ENCODE measurements at regions not wholly inside any gene's neighbourhood (a gene's known extent, or its start where the extent isn't known, plus 50 kb on each side); places are given as distances from the start of the nearest gene placed in this dataset.

DNA sequence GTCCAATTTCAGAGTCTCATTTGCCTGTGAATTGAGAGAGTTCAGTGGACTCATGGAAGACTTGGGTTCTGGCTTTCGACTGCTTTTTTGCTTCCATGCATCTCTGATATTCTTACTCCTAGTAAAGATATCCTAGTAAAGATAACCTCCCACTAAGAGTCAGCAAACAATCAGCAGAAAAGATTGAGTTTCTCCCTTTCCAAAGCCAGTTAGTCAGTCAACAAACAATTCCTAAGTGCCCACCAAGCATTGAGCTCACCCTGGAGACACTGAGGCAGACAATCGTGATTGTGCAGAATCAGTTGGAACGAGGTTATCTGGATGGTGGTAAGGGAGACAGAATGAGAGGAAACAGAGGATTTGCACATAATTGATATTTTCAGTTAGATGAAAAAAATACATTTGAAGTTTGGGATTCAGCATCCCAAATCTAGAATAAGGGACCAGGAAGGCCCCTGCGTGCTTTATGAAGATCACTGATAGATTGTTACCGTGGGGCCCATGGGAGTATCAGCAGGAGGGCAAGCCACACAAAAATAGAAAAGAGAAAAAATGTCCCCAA is 99.7 kb upstream of the SLC38A2 start:
- DNase-seq (ENCODE audit: missing footprints) (no peak), ATAC-seq (no peak)
- intact Hi-C loops (cut with DNase I): loop anchor here (5.0 kb wide), 3 partner anchors 50 to 185 kb away; no protein-coding TSS in a partner anchor

DNA sequence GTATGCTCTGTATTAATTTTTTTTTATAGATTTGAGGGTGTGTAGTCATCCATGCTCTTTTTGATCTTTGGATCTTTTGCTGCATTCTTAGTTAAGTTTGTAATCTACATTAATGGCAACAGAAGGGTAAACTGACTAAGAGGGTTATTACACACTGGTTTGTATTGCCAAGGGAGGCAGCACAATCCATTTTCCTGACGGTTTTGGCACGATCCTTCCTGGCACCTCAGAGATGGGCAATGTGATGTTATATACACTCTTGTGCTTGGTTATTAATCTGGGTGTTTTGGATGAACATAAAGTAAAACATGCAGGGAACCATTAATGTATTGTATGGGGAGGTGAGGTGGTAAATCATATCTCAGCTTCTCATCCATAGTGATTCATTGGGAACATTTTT is 98.8 kb upstream of the SLC38A2 start:
- DNase-seq (ENCODE audit: missing footprints): no peak
- no peak for ATAC-seq
- intact Hi-C loops (cut with DNase I): loop anchor here (5.0 kb wide), 3 partner anchors 51 to 186 kb away; no protein-coding TSS in a partner anchor

DNA sequence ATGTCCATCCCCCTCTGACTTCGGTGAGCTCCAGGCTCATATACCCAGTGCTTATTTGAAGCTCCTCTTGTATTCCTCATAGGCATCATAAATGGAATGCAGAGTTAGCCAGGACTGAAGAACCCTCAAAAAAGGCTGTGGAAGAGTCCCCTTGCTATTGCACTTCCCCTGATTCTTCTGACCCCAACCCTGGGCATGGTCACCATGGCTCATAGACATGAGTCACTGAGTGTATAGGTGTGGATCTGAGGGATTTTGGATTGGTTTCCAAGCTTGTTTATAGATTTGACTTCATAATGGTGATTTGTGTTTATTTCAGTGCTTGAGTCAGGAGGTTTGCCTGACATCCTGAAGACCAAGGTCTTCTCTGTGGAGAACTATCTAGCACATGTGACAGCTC is 98.4 kb upstream of the SLC38A2 start:
- intact Hi-C loops (cut with DNase I): loop anchor here (5.0 kb wide), 3 partner anchors 51 to 186 kb away; no protein-coding TSS in a partner anchor
- DNase-seq (ENCODE audit: missing footprints) (no peak), ATAC-seq (no peak)

DNA sequence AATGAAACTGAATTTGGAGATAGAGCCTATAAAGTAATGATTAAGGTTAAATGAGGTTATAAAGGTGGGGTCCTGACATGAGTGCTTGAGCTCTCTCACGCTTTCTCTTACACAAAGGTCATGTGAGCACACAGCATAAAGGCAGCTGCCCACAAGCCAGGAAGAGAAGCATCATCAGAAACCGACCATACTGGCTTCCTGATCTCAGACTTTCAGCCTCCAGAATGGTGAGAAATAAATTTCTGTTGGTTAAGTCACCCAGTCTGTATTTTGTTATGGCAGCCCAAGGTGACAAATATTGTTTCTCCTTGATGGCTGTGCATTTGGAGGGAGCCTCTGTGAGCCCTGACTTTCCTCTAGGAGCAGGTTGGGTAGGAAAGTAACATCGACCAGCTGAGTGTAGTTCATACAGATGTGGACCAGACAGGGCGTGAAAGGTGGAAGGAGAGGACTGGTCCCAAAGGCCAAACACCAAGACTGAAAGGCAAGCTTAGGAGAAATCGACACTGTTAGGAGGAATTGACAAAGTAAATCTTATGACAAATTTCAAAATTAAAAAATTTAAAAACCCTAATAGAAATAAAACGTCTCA is 97.6 kb upstream of the SLC38A2 start:
- intact Hi-C loops (cut with DNase I): loop anchor here (5.0 kb wide), 3 partner anchors 52 to 187 kb away; no protein-coding TSS in a partner anchor
- no peak for DNase-seq (ENCODE audit: missing footprints)

DNA sequence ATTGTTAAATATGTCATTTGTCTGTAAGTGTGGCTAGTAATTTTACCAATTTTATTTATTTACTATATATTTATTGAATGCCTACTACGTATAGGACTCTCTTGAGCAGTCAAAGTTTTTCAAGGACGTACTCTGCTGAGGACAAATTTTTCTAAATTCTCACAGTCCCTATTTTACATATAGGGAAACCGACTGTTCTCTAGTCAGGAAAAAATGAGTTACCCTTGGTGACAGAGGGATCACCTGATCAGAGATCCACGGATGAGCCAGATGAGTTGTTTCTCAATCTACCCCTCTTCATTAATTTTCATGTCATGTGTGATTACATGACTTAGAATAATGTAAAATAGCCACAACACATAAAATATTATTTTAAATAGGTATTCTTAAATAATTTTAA is 96.2 kb upstream of the SLC38A2 start:
- intact Hi-C loops (cut with DNase I): no loop called here
- no peak for DNase-seq (ENCODE audit: missing footprints)

More for the DNA sequence above, 97.6 kb upstream of the SLC38A2 start:
- no peak for ATAC-seq

DNA sequence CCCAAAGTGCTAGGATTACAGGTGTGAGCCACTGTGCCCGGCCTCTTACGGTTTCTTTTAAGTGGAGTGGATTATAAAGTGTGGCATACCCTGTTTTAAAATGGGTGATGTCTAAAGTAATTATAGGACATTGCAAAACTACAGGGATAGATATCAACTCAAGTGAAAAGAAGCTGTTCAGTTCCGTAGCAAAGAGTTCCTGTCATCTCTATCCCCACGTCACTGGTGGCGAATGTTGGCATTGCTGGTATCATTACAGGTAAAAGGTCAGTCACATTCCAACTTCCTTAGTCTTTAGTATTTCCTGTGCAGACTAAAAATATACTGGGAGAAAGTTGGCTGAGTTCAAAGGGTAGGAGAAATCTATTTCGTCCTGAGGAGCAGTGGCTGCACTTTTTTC is 95.6 kb upstream of the SLC38A2 start:
- ATAC-seq (peak; percentile 86), DNase-seq (ENCODE audit: missing footprints) (no peak)
- intact Hi-C loops (cut with DNase I): no loop called here

More for the DNA sequence above, 96.2 kb upstream of the SLC38A2 start:
- no peak for ATAC-seq

DNA sequence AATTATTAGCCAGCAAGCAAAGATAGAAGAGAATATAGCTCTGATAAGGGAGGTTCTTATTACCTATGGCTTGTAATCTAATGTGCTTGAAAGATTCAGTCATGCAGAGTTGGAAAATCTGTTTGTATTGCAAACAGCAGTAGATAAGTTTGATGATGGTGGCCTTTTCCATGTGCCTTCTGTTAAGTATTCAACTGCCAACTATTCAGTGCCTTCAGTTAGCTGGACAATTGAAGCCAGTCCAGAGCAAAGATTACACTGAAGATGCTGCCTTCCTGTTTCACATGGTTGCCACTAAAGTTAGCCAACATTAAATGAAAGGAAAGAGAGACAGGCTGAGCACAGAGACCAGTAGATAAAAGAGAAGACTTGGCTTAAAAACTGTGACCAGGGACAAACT is 92.7 kb upstream of the SLC38A2 start:
- intact Hi-C loops (cut with DNase I): no loop called here
- ATAC-seq (no peak), DNase-seq (ENCODE audit: missing footprints) (no peak)

DNA sequence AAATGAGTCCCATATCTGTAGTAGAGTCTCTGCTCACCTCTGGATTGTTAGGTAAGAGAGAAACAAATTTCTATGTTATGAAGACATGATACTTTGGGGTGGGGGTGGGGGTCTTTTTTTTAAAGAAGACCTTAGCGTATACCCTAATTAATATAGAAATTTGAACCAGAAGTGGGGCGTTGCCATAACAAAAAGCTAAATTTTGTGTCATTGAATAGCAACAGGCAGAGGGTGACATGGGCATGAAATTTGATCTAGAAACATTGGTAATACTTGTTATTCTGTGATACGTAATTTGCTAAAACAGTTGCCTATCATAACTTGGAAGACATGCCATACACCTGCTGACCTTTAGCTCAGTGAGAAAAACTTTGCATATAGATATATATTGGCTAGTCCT is 92.3 kb upstream of the SLC38A2 start:
- ATAC-seq (no peak), DNase-seq (ENCODE audit: missing footprints) (no peak)
- intact Hi-C loops (cut with DNase I): no loop called here

DNA sequence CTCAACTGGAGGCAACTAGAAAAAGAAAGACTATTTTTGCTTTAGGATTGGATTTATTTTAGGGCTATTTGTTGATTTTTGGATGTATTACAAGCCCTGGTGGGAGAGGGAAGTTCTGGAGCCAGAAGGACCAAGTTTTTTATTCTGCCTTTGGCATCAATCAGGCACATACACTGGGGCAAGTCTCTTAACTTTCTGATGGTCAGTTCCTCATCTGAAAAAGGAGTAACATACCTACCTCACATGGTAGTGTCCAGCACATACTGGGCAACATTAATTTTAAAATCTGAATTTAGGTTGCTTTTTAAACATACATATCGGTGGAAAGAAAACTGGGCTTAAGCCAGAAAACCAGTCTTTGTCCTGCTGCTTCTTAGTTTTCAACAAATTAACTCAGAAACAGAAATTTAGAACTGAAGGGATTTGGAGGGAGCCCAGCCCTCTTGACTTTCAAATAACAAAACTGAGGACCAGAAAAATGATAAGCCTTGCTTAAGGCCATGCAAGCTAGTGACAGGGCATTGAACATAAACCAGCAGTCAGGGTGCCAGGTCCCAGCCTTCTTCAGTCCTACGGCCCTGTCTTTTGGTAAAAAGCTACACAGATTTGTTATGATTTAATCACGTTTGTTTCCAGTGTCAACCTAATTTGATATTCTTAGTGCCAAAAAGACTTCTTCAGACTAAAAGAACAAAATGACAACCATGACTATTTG is 90.2 kb upstream of the SLC38A2 start:
- intact Hi-C loops (cut with DNase I): no loop called here
- ATAC-seq (no peak), DNase-seq (ENCODE audit: missing footprints) (no peak)

DNA sequence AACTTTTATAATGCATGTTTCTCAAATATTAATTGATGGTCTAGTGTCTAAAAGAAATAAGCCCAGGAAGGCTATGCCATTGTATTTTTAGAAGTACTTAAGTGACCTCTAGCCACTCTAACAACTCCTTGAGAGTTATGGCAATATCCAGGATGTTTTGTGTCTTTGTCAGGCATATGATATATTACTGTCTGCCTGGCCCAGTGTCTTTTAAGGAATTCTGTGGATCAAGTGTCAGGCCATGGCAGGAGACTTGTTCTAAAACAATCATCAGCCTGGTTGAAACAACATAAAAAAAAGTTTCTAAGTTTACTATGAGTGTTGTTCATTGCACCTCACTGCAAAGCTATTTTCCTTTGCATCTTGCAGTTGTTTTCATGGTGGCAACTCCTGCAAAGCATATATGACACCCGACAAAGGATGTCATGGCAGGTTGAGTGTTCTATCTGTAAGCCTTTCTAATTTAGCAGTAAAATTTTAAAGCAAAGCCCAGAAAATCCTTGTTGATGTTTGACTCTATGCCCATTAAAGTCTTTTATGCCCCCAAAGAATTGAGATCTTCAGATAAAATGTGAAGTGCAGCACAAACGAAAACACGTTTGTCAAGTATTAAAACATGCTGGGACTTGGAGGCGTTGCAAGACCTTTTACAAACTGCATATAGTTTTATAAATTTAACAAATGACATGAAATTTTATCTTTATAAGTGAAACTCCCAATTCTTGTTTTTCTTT is 89.5 kb upstream of the SLC38A2 start:
- ATAC-seq (no peak), DNase-seq (ENCODE audit: missing footprints) (no peak)
- intact Hi-C loops (cut with DNase I): no loop called here

DNA sequence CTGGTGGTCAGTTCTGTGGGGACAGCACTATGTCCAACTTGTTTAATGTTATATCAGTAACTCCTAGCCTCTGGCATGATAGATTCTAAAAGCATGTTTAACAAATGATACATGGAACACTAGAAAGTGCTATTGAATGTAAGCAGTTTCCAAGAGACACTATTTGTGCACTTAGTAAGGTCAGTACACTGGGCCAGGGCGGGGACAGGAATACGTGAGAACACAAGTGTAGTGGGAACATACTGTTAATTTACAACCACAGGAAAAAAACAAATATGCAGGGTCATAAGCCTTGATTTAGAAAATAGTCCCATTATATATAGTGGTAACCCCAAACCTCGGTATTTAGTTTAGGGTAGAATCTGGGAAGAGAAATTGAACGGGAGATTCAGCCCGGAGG is 88.9 kb upstream of the SLC38A2 start:
- DNase-seq (ENCODE audit: missing footprints): no peak
- intact Hi-C loops (cut with DNase I): no loop called here
- ATAC-seq: peak; percentile 41

DNA sequence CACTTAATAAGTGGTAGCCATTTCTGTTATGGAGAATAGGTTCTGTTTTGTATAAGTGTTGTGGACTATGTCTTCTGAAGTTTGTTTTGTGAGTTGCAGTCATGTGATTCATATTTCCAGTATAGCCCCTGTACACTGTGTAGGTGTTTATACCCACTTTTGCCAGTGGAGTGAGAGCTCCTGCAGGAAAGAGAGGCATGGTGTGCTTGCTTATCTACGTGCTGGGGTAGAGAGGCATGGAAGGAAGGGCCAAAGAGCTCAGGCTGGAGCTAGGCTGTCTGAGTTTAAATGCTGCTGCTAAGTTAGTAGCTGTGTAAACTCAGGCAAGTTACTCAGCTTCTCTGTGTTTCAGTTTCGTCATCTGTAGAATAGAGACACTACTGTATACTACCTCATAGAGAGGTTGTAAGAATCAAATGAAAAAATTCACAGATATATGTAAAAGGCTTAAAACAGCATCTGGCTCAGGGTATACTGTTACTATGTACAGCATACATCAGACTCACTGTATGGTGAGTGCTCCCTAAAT is 88.2 kb upstream of the SLC38A2 start:
- DNase-seq (ENCODE audit: missing footprints): no peak
- intact Hi-C loops (cut with DNase I): no loop called here
- no peak for ATAC-seq

DNA sequence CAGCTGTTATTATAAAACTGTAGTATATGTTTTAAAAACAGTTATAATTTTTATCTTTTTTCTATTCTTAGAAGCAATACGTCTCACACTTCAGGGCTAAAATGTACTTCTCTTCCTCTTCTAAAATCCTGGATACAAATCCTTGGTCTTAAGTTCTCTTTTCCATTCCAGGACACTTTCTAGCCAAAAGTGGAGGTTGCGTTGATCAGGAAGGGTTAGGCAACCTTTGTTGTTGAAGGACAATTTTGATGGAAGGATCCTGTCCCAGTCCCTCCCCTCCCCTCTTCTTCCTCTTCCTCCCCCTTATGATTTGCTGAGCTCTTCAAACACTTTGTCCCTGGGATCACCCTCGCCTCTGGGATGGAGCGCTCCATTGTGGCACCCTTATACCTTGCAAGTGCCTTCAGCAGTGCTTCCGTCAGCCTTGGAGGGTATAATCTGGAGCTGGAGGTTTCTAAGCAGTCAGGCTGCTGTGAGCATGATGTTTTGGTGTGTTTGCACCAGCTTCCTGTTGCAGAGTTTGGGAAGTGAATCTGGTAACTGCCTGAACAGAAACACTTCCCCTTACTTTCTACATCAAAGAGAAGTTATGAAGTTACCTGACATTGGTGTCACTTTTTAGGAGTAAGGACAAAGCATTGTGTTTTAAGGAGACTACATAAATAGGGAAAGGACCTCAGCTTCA is 87.4 kb upstream of the SLC38A2 start:
- ATAC-seq: peak; percentile 41
- intact Hi-C loops (cut with DNase I): no loop called here
- DNase-seq (ENCODE audit: missing footprints): no peak

DNA sequence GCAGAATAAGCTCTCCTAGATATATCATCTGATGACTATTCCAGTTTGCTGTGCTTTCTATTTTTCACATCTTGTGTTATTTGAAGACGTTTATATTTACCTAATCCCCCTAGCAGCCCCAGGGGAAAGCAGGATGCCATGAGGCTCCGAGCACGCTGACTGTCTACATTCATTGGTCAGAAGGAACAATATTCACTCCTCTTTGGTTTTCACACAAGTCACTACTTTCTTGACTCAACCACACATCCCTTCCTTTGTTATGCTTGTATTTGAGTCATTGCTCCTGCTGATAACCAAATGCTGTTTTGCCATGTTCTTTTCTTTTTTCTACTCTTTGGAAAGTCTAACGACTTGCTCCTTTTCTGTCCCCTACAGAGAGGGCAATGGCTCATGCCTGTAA is 86.5 kb upstream of the SLC38A2 start:
- DNase-seq (ENCODE audit: missing footprints): no peak
- no peak for ATAC-seq
- intact Hi-C loops (cut with DNase I): no loop called here

DNA sequence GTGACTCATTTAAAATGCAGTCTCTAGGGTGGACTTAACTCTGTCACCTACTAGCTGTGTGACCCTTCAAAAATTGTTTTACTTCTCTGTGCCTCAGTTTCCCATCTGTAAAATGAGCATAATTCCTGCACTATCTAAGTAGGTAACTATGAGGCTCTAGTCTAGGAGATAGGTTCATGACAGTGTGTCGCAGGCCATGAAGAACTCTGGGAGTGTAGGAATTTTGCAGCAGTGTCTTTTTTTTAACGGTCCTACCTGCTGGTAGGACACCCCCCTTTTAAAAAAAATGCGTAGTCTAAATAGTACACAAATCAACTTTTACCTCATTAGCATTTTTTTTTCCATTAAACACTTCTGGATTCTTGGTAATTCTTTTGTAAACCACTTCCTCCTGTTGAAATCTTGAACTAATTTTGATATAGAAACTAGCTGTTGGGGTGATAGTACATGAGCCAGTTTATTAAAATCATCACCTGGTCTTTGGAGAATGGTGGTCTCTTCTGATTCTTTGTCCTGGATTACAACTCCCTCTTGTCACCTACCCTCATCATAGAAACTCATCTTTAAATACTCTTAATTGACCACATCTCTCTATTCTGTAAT is 86.0 kb upstream of the SLC38A2 start:
- ATAC-seq (no peak), DNase-seq (ENCODE audit: missing footprints) (no peak)
- intact Hi-C loops (cut with DNase I): no loop called here

DNA sequence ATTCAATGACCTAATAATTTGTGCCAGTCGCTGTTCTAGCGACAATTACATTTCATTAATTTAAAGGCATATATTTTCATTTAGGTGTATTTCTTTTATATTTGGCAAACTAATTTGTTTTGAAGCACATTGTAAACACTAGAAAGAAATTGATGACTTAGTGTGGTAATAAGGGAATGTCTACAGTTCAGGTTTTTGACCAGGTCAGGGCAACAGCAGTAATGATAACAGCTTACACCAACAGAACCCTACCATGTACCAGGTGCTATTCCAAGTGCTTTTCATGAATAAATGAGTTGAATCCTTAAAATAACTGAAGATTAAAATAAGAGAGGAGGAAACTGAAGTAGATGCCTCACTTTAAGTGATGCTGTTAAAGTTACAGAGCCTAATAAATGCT is 85.4 kb upstream of the SLC38A2 start:
- intact Hi-C loops (cut with DNase I): no loop called here
- DNase-seq (ENCODE audit: missing footprints): no peak
- no peak for ATAC-seq

DNA sequence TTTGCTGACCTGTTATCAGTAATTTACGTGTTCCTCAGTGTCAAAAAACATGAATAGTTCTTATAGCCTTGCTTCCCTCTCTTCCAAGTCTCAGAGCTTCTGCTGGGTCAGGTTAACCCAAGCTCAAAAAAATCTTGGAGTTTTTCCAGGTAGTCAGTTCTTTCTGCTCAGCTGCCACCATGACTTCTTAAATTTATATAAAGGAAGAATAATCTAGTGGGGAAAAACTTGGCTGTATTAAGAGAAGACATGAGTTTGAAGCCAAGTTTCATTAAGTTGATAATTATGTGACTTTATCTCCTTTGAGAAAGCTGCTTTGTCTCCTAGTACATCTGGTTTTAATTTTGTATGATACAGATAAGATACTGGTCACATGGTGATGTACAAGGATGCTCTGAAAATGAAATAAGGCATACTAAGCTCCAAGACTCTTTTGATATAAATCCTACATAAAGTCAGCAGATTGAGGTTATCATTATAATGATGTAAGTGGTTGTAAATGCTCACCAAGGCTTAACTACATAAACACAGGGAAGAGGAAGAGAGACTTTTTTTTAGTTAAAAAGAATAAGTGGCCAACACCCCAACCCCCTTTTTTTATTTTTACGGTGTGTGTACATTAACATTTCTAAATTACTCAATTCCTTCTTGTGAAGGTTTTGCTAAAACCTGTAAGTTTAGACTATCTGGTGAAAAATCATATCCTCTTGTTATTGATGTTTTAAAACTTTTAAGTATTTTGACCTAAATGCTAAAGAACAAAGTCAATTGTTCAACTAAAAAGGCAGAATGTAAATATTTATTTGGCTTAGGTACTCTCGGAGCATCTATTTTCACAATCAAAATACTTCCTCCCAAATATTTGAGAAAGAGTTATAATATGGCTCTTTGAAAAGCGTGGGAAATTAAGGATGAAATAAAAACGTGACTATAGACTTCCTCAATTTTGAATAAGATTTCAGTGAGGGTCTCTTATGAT is 84.1 kb upstream of the SLC38A2 start:
- DNase-seq (ENCODE audit: missing footprints) (no peak), ATAC-seq (no peak)
- intact Hi-C loops (cut with DNase I): no loop called here
